GM18517 (cell line): ENCODE measurements at regions not wholly inside any gene's neighbourhood (a gene's known extent, or its start where the extent isn't known, plus 50 kb on each side); places are given as distances from the start of the nearest gene placed in this dataset.

Experiments used
- ATAC-seq: cut with Tn5 transposase; IDR thresholded peaks from one replicate; pipeline ENCODE4 v1.9.1; 2021; ENCODE audit warnings: mild to moderate bottlenecking, moderate library complexity; ENCODE audit not compliant: unreplicated experiment

DNA sequence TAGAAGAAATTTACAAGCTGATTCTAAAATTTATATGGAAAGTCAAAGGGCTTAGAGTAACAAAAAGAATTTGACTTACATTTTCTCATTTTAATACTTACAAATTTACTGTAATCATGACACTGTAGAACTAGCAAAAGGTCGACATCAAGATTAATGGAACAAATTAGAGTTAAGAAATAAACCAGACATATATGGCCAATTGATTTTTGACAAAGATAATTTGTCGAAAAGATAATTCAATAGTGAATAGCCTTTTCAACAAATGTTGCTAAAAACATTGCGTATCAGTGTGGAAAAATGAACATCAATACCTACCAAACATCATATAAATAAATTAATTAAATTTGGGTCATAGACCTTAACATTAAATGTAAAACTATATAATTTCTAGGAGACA is 955.5 kb upstream of the AUTS2 start:
- no peak for ATAC-seq

- ATAC-seq = no peak
Observed at GRCh38 chr7:68663392-68663791, 934.9 kb upstream of the AUTS2 start.

DNA sequence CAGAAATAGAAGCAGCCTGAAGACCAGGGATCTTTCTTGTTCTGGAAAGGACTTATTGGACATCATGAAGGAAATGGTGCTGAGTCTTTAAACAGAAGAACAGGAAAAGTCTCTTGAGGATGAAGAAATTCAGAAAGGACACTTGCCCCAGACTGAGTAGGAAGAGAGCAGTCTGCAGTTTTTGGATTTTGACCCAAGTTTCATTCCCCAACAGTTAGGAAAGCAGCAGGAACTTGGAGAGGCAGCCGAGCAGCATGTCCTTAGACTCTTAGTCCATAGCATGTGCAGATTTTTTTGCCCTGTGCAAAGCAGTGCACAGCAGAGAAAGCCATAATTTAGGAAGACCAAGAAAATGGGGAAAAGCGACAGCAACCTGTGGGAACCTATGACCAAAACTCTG is 927.2 kb upstream of the AUTS2 start:
- ATAC-seq = no peak

- ATAC-seq = no peak
Observed at GRCh38 chr7:68671671-68672070, 926.6 kb upstream of the AUTS2 start.

DNA sequence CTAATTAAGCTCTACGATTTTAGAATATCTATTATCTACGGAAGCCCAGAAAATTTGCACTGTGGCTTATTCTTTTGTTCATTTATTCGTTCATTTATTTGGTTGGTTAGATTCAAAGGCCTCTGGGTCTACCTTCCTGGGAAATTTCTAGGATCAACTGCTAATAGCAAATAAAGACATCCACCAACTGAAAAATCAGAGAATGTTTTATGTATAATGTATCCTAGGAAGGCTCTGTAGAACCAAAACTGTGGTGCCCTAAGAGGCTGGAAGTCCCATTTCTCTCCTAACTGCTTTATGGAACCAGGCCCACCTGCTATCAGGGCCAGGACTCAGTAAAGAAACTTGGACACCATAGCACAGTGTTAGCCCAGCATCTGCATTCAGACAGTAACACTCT is 923.4 kb upstream of the AUTS2 start:
- no peak for ATAC-seq

GRCh38 chr7:68676813-68677535 is 921.3 kb upstream of the AUTS2 start:
- no peak for ATAC-seq

GRCh38 chr7:68678196-68678595 is 920.1 kb upstream of the AUTS2 start:
- no peak for ATAC-seq

DNA sequence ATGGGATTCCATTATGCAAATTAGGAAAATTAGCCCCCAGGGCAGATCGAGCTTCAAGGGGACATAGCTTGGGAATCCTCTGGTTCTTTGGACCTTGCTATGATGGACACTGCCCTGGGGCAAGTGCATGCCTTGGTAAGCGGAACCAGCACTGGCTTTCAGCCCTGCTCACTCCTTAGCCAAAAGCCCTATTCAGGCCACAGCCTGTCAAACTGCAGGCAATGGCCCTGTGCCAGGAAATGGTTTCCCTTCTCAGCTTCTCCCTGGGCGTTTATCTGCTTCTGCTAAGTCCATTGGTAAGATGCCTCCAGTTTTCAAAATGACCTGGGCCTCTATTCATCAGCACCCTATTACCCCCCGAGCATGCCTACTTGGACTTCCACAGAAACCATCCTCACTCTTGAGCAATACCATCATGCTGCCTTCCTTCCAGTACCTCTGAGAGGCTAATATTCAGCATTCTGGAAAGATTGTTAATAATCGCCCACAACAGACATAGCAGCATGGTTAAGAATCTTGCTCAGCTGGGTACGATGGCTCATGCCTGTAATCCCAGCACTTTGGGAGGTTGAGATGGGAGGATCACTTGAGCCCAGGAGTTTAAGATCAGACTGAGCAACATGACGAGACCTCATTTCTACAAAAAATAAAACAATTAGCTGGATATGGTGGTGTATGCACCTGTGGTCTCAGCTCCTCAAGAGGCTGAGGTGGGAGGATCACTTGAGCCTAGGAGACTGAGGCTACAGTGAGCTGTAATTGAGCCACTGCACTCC is 918.6 kb upstream of the AUTS2 start:
- ATAC-seq = no peak

GRCh38 chr7:68680235-68680872 is 917.9 kb upstream of the AUTS2 start:
- no peak for ATAC-seq

GRCh38 chr7:68682910-68683309 is 915.4 kb upstream of the AUTS2 start:
- ATAC-seq = no peak

DNA sequence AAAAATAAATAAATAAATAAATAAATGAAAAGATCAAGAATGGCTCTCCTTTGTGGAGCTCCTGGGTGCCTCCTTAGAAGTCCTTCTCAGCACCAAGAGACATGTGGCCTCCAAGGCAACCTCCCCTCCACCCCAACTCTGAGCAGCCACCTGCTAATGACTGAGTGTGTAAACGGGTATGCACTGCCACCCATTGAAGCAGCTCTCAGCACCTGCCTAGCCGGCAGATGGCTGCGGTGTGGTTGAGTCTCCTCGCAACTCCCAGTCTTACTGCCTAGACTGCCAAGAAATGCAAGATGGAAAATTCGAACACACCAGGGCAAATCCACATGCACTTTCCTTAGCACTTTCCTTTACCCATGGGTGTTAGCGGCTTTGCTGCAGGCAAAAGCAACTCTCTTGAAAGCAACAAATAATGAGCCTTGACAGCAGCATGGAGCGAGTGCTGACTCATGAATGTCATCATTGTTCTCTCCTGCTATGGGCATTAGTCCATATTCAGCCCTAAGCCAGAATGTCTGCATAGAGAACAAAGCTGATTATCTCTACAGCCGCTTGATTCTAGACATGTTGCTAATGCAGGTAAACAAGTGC is 913.9 kb upstream of the AUTS2 start:
- no peak for ATAC-seq

DNA sequence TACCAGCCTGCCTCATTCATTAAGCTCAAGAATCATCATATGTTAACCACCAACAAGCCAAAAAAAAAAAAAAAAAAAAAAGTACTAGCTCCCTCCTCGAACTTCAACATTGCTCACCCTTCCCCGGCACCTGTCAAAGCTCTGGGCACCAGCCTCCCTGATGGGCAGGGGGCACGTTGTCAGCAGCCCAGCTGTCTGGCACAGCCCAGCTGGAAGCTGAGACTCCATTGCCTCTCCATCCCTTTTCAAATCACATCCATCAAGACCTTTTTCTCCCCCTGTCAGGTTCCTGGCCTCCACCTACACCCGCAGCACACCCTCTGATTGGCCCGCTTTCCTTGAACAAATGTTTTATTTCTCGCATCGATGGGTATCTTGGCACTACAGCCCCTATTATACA is 913.3 kb upstream of the AUTS2 start:
- no peak for ATAC-seq

GRCh38 chr7:68688416-68689086 is 909.7 kb upstream of the AUTS2 start:
- ATAC-seq = no peak

- ATAC-seq = no peak
Observed at GRCh38 chr7:68689087-68689433, 909.2 kb upstream of the AUTS2 start.

GRCh38 chr7:68691261-68692216 is 906.7 kb upstream of the AUTS2 start:
- no peak for ATAC-seq

DNA sequence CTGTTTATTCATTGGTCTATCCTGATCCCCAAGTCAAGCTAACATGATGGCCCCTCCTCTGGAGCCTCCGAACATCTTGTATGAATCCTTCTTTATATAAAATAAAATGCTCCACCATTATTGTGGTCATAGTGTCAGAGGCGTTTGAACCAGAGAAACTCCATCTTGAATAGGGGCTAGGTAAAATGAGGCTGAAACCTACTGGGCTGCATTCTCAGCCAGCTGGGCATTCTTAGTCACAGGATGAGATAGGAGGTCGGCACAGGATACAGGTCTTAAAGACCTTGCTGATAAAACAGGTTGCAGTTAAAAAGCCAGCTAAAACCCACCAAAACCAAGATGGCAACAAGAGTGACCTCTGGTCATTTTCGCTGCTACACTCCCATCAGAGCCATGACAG is 905.8 kb upstream of the AUTS2 start:
- no peak for ATAC-seq

- ATAC-seq = no peak
Observed at GRCh38 chr7:68694656-68695055, 903.6 kb upstream of the AUTS2 start.

DNA sequence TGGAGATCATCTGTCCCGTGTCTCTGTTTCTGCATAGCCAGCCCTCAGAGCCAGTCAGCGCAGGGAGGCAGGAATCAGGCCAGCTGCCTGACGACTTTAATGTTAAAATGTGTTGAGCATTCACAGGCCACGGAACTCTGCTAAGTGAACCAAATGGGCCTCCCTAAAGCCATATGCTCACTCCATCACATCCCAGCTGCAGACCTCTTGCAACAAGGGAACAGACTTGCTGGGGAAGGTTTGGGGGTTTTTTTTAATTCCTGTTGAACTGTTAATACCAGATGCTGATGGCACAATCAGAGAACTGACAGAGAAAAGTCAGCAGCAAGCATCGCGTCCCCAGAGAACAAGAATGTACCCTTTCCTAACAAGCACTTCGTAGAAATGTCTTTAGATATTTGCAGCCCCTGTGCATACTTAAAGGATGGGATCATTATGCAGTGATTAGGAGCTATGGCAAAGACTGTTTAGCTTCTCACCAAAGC is 900.4 kb upstream of the AUTS2 start:
- ATAC-seq = no peak

DNA sequence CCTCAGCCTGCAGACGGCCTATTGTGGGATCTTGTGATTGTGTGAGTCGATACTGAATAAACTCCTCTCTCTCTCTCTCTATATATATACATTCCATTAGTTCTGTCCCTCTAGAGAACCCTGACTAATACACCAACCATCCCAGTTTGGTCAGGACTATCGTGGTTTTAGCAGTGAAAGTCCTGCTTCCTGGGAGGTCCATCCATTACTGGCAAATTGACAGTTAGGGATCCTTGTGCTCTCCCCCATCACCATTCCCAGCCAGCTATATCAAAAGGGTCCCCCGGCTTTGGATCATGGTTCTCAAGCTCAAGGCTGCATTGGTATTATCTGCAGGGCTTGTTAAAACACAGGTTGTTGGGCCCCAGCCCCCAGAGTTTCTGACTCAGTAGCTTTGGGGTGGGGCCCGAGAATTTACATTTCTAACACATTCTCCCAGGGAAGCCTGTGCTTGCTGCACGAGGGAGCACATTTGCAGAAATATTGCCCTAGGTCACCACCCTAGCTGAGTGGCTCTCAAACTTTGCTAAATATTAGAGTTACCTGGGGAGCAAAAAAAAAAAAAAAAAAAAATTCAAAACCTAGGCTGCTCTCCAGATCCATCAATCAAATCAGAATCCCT is 899.1 kb upstream of the AUTS2 start:
- no peak for ATAC-seq
